ENCODE measurements at regions not wholly inside any gene's neighbourhood (a gene's known extent, or its start where the extent isn't known, plus 50 kb on each side); places are given as distances from the start of the nearest gene placed in this dataset.

GRCh38 chr11:15730995-15731385 is 616.3 kb downstream of the INSC start:
- TF ChIP-seq CTCF (conservative IDR thresholded peaks at IDR 0.05; ENCODE audit: low read depth, low read length) (no peak), EZH2phosphoT487 (IDR thresholded peaks at IDR 0.05; ENCODE audit: borderline replicate concordance, low read length) (no peak)
